ENCODE measurements at regions not wholly inside any gene's neighbourhood (a gene's known extent, or its start where the extent isn't known, plus 50 kb on each side); places are given as distances from the start of the nearest gene placed in this dataset.
"Not testable (repeated sequence)": the region's sequence is repeated elsewhere in the genome, so short reads cannot be mapped to it uniquely, and the experiment has no call there.

- ATAC-seq = peak; percentile 35 to 48
Observed at GRCh38 chr4:26217961-26218676, 102.7 kb upstream of the RBPJ start.

- no peak for ATAC-seq
Observed at GRCh38 chr4:26218677-26219605, 101.9 kb upstream of the RBPJ start.

GRCh38 chr4:26220696-26221095 is 100.1 kb upstream of the RBPJ start:
- no peak for ATAC-seq

- ATAC-seq = no peak
Observed at GRCh38 chr4:26223155-26223554, 97.7 kb upstream of the RBPJ start.

GRCh38 chr4:26226629-26227376 is 94.0 kb upstream of the RBPJ start:
- no peak for ATAC-seq

GRCh38 chr4:26227601-26228229 is 93.1 kb upstream of the RBPJ start:
- ATAC-seq = no peak

GRCh38 chr4:26228883-26229282 is 91.9 kb upstream of the RBPJ start:
- ATAC-seq = no peak

GRCh38 chr4:26229974-26230373 is 90.8 kb upstream of the RBPJ start:
- ATAC-seq = no peak

GRCh38 chr4:26233350-26233749 is 87.5 kb upstream of the RBPJ start:
- peak in 1 of 2 donors; percentile 56 for ATAC-seq

- no peak for ATAC-seq
Observed at GRCh38 chr4:26235500-26235899, 85.3 kb upstream of the RBPJ start.

GRCh38 chr4:26237916-26238315 is 82.9 kb upstream of the RBPJ start:
- no peak for ATAC-seq

- no peak for ATAC-seq
Observed at GRCh38 chr4:26238426-26238777, 82.4 kb upstream of the RBPJ start.

GRCh38 chr4:26238778-26239679 is 81.8 kb upstream of the RBPJ start:
- ATAC-seq = no peak

- ATAC-seq = no peak
Observed at GRCh38 chr4:26239801-26240200, 81.0 kb upstream of the RBPJ start.

GRCh38 chr4:26241179-26241578 is 79.6 kb upstream of the RBPJ start:
- no peak for ATAC-seq

GRCh38 chr4:26242451-26242850 is 78.4 kb upstream of the RBPJ start:
- no peak for ATAC-seq

GRCh38 chr4:26244138-26244537 is 76.7 kb upstream of the RBPJ start:
- not testable (repeated sequence) for ATAC-seq

- ATAC-seq = no peak
Observed at GRCh38 chr4:26248647-26249046, 72.2 kb upstream of the RBPJ start.

GRCh38 chr4:26252349-26253025 is 68.3 kb upstream of the RBPJ start:
- ATAC-seq = no peak

- ATAC-seq = no peak
Observed at GRCh38 chr4:26253968-26254367, 66.8 kb upstream of the RBPJ start.

GRCh38 chr4:26255989-26256388 is 64.8 kb upstream of the RBPJ start:
- ATAC-seq = no peak
